SK-N-SH (cell line): ENCODE measurements at regions not wholly inside any gene's neighbourhood (a gene's known extent, or its start where the extent isn't known, plus 50 kb on each side); places are given as distances from the start of the nearest gene placed in this dataset.

Experiments
- CTCF ChIA-PET: fragments of 300-600, 350-600 bp; formaldehyde crosslinking; extraction: SDS; loops from one replicate; lab custom pipeline; 2021; lab: Yijun Ruan, JAX
- POLR2A ChIA-PET: fragments of 350-600 bp; sonication (Branson Sonifier 250); formaldehyde crosslinking; extraction: SDS; loops from one replicate; lab custom pipeline; 2020; ENCODE audit warnings: antibody characterized with exemption, inconsistent platforms; lab: Yijun Ruan, JAX
- DNase-seq: peaks from one replicate; pipeline ENCODE4 v3.0.0; 2012
- H2AFZ ChIP-seq: fragments of 200-600 bp; sonication (generic); 2 replicates; pipeline ENCODE4 v1.8.1; 2016; ENCODE audit warnings: antibody characterized with exemption, mild to moderate bottlenecking, low read depth
- H3F3A ChIP-seq: fragments of 200-600 bp; sonication (generic); replicated peaks from 2 replicates; pipeline ENCODE3; 2016; ENCODE audit warnings: antibody characterized with exemption, mild to moderate bottlenecking; ENCODE audit not compliant: insufficient read depth
- H3K27ac ChIP-seq, 2 experiments: fragments of 200-500 bp in 1 of 2; fragments of 200-600 bp in 1 of 2; sonication (Bioruptor generic) in 1 of 2; sonication (generic), shearing (Covaris generic) in 1 of 2; 2 replicates each; pipeline versions ENCODE4 v1.5.1 to v1.6.1; 2014 to 2016; ENCODE audit warnings: low read depth in 2 of 2, inconsistent platforms in 1 of 2, low read length in 1 of 2, mild to moderate bottlenecking in 1 of 2, mixed read lengths in 1 of 2
- H3K27me3 ChIP-seq: fragments of 200-600 bp; sonication (generic), shearing (Covaris generic); 2 replicates; pipeline ENCODE4 v1.6.1; 2016; ENCODE audit warnings: mixed run types; ENCODE audit not compliant: insufficient read depth
- H3K36me3 ChIP-seq, 2 experiments: fragments of 200-500 bp in 1 of 2; fragments of 200-600 bp in 1 of 2; sonication (Bioruptor generic) in 1 of 2; sonication (generic) in 1 of 2; replicated peaks in 1 of 2; 2 replicates each; pipeline versions ENCODE3 to v1.5.1; 2014 to 2016; ENCODE audit warnings: low read length in 1 of 2, mild to moderate bottlenecking in 1 of 2; ENCODE audit not compliant: insufficient read depth in 2 of 2, control insufficient read depth in 1 of 2
- H3K4me1 ChIP-seq, 2 experiments: fragments of 200-500 bp in 1 of 2; fragments of 200-600 bp in 1 of 2; sonication (Bioruptor generic) in 1 of 2; sonication (generic), shearing (Covaris generic) in 1 of 2; 2 replicates each; pipeline versions ENCODE4 v1.5.1 to v1.6.1; 2014 to 2016; ENCODE audit warnings: low read depth in 1 of 2, low read length in 1 of 2, mixed run types in 1 of 2; ENCODE audit not compliant: insufficient read depth in 2 of 2, control insufficient read depth in 1 of 2
- H3K4me2 ChIP-seq: fragments of 200-600 bp; sonication (generic), shearing (Covaris generic); 2 replicates; pipeline ENCODE4 v1.6.1; 2017; ENCODE audit warnings: mixed run types
- H3K4me3 ChIP-seq, 2 experiments: fragments of 200-500 bp in 1 of 2; fragments of 200-600 bp in 1 of 2; sonication (Bioruptor generic) in 1 of 2; sonication (generic), shearing (Covaris generic) in 1 of 2; 2 replicates each; pipeline versions ENCODE4 v1.5.1 to v1.8.1; 2014 to 2016; ENCODE audit warnings: low read depth in 2 of 2, inconsistent platforms in 1 of 2, low read length in 1 of 2, mild to moderate bottlenecking in 1 of 2, mixed read lengths in 1 of 2, moderate library complexity in 1 of 2
- H3K79me2 ChIP-seq: fragments of 200-600 bp; sonication (generic); 2 replicates; pipeline ENCODE4 v1.8.1; 2017; ENCODE audit warnings: mild to moderate bottlenecking; ENCODE audit not compliant: insufficient read depth
- H3K9ac ChIP-seq: fragments of 200-600 bp; sonication (generic); 2 replicates; pipeline ENCODE4 v1.6.1; 2017; ENCODE audit warnings: mixed run types
- H3K9me2 ChIP-seq: fragments of 200-600 bp; sonication (generic); 2 replicates; pipeline ENCODE4 v1.6.1; 2017; ENCODE audit warnings: mixed run types
- H3K9me3 ChIP-seq: fragments of 200-600 bp; sonication (generic); 2 replicates; pipeline ENCODE4 v1.6.1; 2017; ENCODE audit warnings: mixed run types, mild to moderate bottlenecking, moderate library complexity
- H4K20me1 ChIP-seq: fragments of 200-600 bp; sonication (generic); 2 replicates; pipeline ENCODE4 v1.6.1; 2017; ENCODE audit warnings: mild to moderate bottlenecking, mixed run types; ENCODE audit not compliant: insufficient read depth
- ELF1 ChIP-seq: IDR thresholded peaks from 2 replicates; pipeline ENCODE4 v1.4.0; 2012
- FOXJ3 ChIP-seq: sonication (generic); formaldehyde crosslinking; IDR thresholded peaks from 2 replicates; pipeline ENCODE4 v1.5.1; 2020; ENCODE audit warnings: mild to moderate bottlenecking, missing genetic modification reagents
- FOXM1 ChIP-seq: IDR thresholded peaks from 2 replicates; pipeline ENCODE4 v1.4.0; 2012; ENCODE audit warnings: low read depth, mild to moderate bottlenecking
- MEF2A ChIP-seq: IDR thresholded peaks from 2 replicates; pipeline ENCODE4 v1.4.0; 2012; ENCODE audit warnings: low read depth, borderline replicate concordance
- NFIC ChIP-seq: IDR thresholded peaks from 2 replicates; pipeline ENCODE4 v1.4.0; 2012; ENCODE audit warnings: borderline replicate concordance
- NRF1 ChIP-seq: IDR thresholded peaks from 2 replicates; pipeline ENCODE4 v1.6.1; 2012; ENCODE audit warnings: low read depth, mild to moderate bottlenecking, low read length
- POLR2AphosphoS5 ChIP-seq: IDR thresholded peaks from 2 replicates; pipeline ENCODE4 v1.6.1; 2012; ENCODE audit warnings: low read depth, low read length
- RAD21 ChIP-seq: IDR thresholded peaks from 2 replicates; pipeline ENCODE4 v1.6.1; 2012; ENCODE audit warnings: mild to moderate bottlenecking, low read length
- RCOR1 ChIP-seq: fragments of 150-350 bp; IDR thresholded peaks from 2 replicates; pipeline ENCODE4 v1.6.1; 2017; ENCODE audit warnings: antibody characterized with exemption, low read length
- RXRA ChIP-seq: IDR thresholded peaks from 2 replicates; pipeline ENCODE4 v1.4.0; 2012; ENCODE audit warnings: low read depth, mild to moderate bottlenecking, borderline replicate concordance
- TAF1 ChIP-seq: IDR thresholded peaks from 2 replicates; pipeline ENCODE4 v1.6.1; 2012; ENCODE audit warnings: low read depth, mild to moderate bottlenecking, low read length, moderate library complexity, borderline replicate concordance
- WGBS: methylation state at CpG from one replicate; pipeline ENCODE4 v1.1.6; 2017; ENCODE audit warnings: low lambda C conversion rate; 5-methylcytosine and 5-hydroxymethylcytosine counted together
- TF ChIP-seq, protein P1 (sequence below): IDR thresholded peaks from 2 replicates; pipeline ENCODE4 v1.4.0; 2012; ENCODE audit warnings: low read depth
- TF ChIP-seq, protein P2 (sequence below): fragments of 200-600 bp; sonication (generic); IDR thresholded peaks from 2 replicates; pipeline ENCODE4 v1.6.1; 2017; ENCODE audit warnings: antibody characterized with exemption, mild to moderate bottlenecking, moderate library complexity
- TF ChIP-seq, protein P3 (sequence below): fragments of 150-350 bp; IDR thresholded peaks from 2 replicates; pipeline ENCODE4 v1.6.1; 2017; ENCODE audit warnings: antibody characterized with exemption, low read length, low read depth, borderline replicate concordance
- TF ChIP-seq, protein P4 (sequence below): IDR thresholded peaks from 2 replicates; pipeline ENCODE4 v1.4.0; 2012; ENCODE audit warnings: low read depth, borderline replicate concordance

DNA sequence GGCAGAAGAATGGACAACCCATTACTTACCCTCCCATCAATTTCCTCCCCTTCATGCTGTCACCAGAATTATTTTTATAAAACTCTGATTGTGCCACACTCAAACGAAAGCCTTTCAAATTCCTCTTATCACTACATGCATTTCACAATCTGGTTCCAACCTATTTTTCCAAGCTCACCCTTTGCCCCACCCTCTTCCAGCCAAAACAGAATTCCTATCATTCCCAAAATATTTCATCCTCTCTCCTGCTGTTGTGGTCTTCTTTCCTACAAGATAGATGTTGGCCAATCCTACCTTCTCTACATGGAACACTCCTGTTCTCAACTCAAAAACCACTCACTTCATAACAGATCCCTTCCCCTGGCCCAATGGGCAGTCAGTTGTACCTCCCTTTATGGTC is 111.5 kb downstream of the ELAPOR2 start:
- peaks cover 4% of the 10 kb centered on the region; the same call in 1 of the 2 replicates for H4K20me1 ChIP-seq
- no peaks in the 10 kb centered on the region for H3K27me3 ChIP-seq
- H3K4me1 ChIP-seq = peaks cover 0 to 12% of the 10 kb centered on the region in 2 experiments; a peak in 2 of 4 replicates
- CTCF ChIA-PET = interaction anchor here (1.3 to 3.3 kb wide), 3 partner anchors 14 to 200 kb away, joined by 3 to 19 read pairs (median 7); no protein-coding TSS in a partner anchor
- DNase-seq = no peak
- no peak overlapping the region for H3K27ac ChIP-seq
- TF ChIP-seq NRF1 (no peak), FOXJ3 (CRISPR knock-in tag) (no peak), NFIC (no peak), POLR2AphosphoS5 (no peak), RAD21 (no peak), TAF1 (no peak), MEF2A (no peak), FOXM1 (no peak), RXRA (no peak), RCOR1 (no peak), ELF1 (no peak)
- TF ChIP-seq, protein P1, sequence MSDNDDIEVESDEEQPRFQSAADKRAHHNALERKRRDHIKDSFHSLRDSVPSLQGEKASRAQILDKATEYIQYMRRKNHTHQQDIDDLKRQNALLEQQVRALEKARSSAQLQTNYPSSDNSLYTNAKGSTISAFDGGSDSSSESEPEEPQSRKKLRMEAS = no peak
- TF ChIP-seq, protein P2, sequence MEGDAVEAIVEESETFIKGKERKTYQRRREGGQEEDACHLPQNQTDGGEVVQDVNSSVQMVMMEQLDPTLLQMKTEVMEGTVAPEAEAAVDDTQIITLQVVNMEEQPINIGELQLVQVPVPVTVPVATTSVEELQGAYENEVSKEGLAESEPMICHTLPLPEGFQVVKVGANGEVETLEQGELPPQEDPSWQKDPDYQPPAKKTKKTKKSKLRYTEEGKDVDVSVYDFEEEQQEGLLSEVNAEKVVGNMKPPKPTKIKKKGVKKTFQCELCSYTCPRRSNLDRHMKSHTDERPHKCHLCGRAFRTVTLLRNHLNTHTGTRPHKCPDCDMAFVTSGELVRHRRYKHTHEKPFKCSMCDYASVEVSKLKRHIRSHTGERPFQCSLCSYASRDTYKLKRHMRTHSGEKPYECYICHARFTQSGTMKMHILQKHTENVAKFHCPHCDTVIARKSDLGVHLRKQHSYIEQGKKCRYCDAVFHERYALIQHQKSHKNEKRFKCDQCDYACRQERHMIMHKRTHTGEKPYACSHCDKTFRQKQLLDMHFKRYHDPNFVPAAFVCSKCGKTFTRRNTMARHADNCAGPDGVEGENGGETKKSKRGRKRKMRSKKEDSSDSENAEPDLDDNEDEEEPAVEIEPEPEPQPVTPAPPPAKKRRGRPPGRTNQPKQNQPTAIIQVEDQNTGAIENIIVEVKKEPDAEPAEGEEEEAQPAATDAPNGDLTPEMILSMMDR = no peak
- TF ChIP-seq, protein P3, sequence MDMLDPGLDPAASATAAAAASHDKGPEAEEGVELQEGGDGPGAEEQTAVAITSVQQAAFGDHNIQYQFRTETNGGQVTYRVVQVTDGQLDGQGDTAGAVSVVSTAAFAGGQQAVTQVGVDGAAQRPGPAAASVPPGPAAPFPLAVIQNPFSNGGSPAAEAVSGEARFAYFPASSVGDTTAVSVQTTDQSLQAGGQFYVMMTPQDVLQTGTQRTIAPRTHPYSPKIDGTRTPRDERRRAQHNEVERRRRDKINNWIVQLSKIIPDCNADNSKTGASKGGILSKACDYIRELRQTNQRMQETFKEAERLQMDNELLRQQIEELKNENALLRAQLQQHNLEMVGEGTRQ = no peak
- TF ChIP-seq, protein P4, sequence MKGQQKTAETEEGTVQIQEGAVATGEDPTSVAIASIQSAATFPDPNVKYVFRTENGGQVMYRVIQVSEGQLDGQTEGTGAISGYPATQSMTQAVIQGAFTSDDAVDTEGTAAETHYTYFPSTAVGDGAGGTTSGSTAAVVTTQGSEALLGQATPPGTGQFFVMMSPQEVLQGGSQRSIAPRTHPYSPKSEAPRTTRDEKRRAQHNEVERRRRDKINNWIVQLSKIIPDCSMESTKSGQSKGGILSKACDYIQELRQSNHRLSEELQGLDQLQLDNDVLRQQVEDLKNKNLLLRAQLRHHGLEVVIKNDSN = no peak
- 0 out of 2 replicates have a peak, but pooled peaks cover 4% of the 10 kb centered on the region for H3K79me2 ChIP-seq
- WGBS = 53% methylated on average over 1 of the region's 1 CpG
- no peak overlapping the region for H3K4me3 ChIP-seq
- POLR2A ChIA-PET = interaction anchor here (0.8 kb wide), 1 partner anchor 204 kb away, joined by 3 read pairs; the partner anchor contains the start of gene DMTF1
- no peaks in the 10 kb centered on the region for H3K9me3 ChIP-seq
- H3K36me3 ChIP-seq = peaks cover 3 to 18% of the 10 kb centered on the region in 2 experiments
- no peaks in the 10 kb centered on the region for H3F3A ChIP-seq
- no peak overlapping the region for H3K4me2 ChIP-seq
- no peak overlapping the region for H3K9ac ChIP-seq
- H3K9me2 ChIP-seq = no peaks in the 10 kb centered on the region
- no peak overlapping the region for H2AFZ ChIP-seq
